H4 (cell line): ENCODE measurements at regions not wholly inside any gene's neighbourhood (a gene's known extent, or its start where the extent isn't known, plus 50 kb on each side); places are given as distances from the start of the nearest gene placed in this dataset.
"Not testable (repeated sequence)": the region's sequence is repeated elsewhere in the genome, so short reads cannot be mapped to it uniquely, and the experiment has no call there.

ENCODE experiments used
- DNase-seq: peaks from one replicate; pipeline ENCODE4 v3.0.0-alpha.2; 2015; ENCODE audit warnings: low spot score

- DNase-seq: no peak
Observed at GRCh38 chr4:120299631-120300030, 233.0 kb upstream of the MAD2L1 start.

- peak; percentile 45 for DNase-seq
Observed at GRCh38 chr4:120293341-120293740, 226.7 kb upstream of the MAD2L1 start.

- no peak for DNase-seq
Observed at GRCh38 chr4:120291541-120291940, 224.9 kb upstream of the MAD2L1 start.

- DNase-seq: no peak
Observed at GRCh38 chr4:120290553-120290952, 223.9 kb upstream of the MAD2L1 start.

- DNase-seq: peak; percentile 6
Observed at GRCh38 chr4:120286813-120287212, 220.2 kb upstream of the MAD2L1 start.

GRCh38 chr4:120281581-120281980 lies 214.9 kb upstream of the MAD2L1 start:
- DNase-seq: no peak

- no peak for DNase-seq
Observed at GRCh38 chr4:120277391-120277790, 210.7 kb upstream of the MAD2L1 start.

- no peak for DNase-seq
Observed at GRCh38 chr4:120266602-120267001, 200.0 kb upstream of the MAD2L1 start.

GRCh38 chr4:120263618-120264017 lies 197.0 kb upstream of the MAD2L1 start:
- DNase-seq: no peak

- DNase-seq: no peak
Observed at GRCh38 chr4:120261117-120261516, 194.5 kb upstream of the MAD2L1 start.

- not testable (repeated sequence) for DNase-seq
Observed at GRCh38 chr4:120256112-120256775, 189.6 kb upstream of the MAD2L1 start.

- DNase-seq: no peak
Observed at GRCh38 chr4:120238277-120238973, 171.8 kb upstream of the MAD2L1 start.

- DNase-seq: no peak
Observed at GRCh38 chr4:120236873-120237272, 170.2 kb upstream of the MAD2L1 start.

GRCh38 chr4:120232050-120232449 lies 165.4 kb upstream of the MAD2L1 start:
- no peak for DNase-seq

- DNase-seq: no peak
Observed at GRCh38 chr4:120228086-120228485, 161.4 kb upstream of the MAD2L1 start.

GRCh38 chr4:120227554-120227953 lies 160.9 kb upstream of the MAD2L1 start:
- no peak for DNase-seq

- DNase-seq: no peak
Observed at GRCh38 chr4:120225527-120225926, 158.9 kb upstream of the MAD2L1 start.

GRCh38 chr4:120218981-120219380 lies 152.3 kb upstream of the MAD2L1 start:
- no peak for DNase-seq

GRCh38 chr4:120215350-120215749 lies 148.7 kb upstream of the MAD2L1 start:
- DNase-seq: no peak

GRCh38 chr4:120211408-120212015 lies 144.9 kb upstream of the MAD2L1 start:
- DNase-seq: no peak

GRCh38 chr4:120209706-120210105 lies 143.1 kb upstream of the MAD2L1 start:
- DNase-seq: peak; percentile 39

- no peak for DNase-seq
Observed at GRCh38 chr4:120207021-120207420, 140.4 kb upstream of the MAD2L1 start.

- no peak for DNase-seq
Observed at GRCh38 chr4:120202222-120202621, 135.6 kb upstream of the MAD2L1 start.
